Ovary (tissue), 7 donors: ENCODE measurements at regions not wholly inside any gene's neighbourhood (a gene's known extent, or its start where the extent isn't known, plus 50 kb on each side); places are given as distances from the start of the nearest gene placed in this dataset.
"Not testable (repeated sequence)": the region's sequence is repeated elsewhere in the genome, so short reads cannot be mapped to it uniquely, and the experiment has no call there.

Source experiments
- DNase-seq, 5 donors: peaks; one replicate each; pipeline ENCODE4 v3.0.0-alpha.2; 2019 to 2020
- H3K27ac ChIP-seq, 2 donors: fragments of 200-600 bp; one replicate each; pipeline versions ENCODE4 v1.5.1 to v1.8.0; 2019 to 2022
- H3K27me3 ChIP-seq: fragments of 200-600 bp; one replicate; pipeline ENCODE4 v1.8.0; 2022
- H3K36me3 ChIP-seq: fragments of 200-600 bp; sonication (generic); one replicate; pipeline ENCODE4 v1.5.1; 2019
- H3K4me1 ChIP-seq: one replicate; pipeline ENCODE4 v1.8.1; 2013; ENCODE audit warnings: mild to moderate bottlenecking, moderate library complexity; ENCODE audit not compliant: insufficient read depth
- H3K4me3 ChIP-seq: fragments of 200-600 bp; sonication (generic); one replicate; pipeline ENCODE4 v1.5.1; 2017
- H3K9me3 ChIP-seq, 2 donors: fragments of 200-600 bp in 1 of 2; sonication (generic) in 1 of 2; one replicate each; pipeline versions ENCODE4 v1.5.1 to v1.8.1; 2013 to 2019; ENCODE audit warnings: mild to moderate bottlenecking in 1 of 2, moderate library complexity in 1 of 2
- WGBS, 3 donors: extraction: QIAGEN DNeasy Blood & Tissue Kit in 1 of 3; methylation state at CpG; one replicate each; pipeline versions ENCODE4 v1.1.5 to v1.1.7; 2013 to 2017; 5-methylcytosine and 5-hydroxymethylcytosine counted together
- intact Hi-C, 4 donors: fragments of 100-400 bp; cut with DNase I; formaldehyde crosslinking; loops; one replicate each; pipeline versions ENCODE4 v1.11.0 to v1.15.1; 2022 to 2023
- donor health status: DM: no; HTN: no; CAD: no; lungs with moderate emphysema.
- donor health status: DM: no; HTN: no; CAD: no.
- donor health status: Bipolar disorder and iron deficiency.
- donor health status: DM: no; HTN: no; CAD: no.
- donor health status: DM: yes; HTN: yes; CAD: no.

- intact Hi-C loops, H3K27ac ChIP-seq, H3K4me1 ChIP-seq, H3K36me3 ChIP-seq, H3K27me3 ChIP-seq, H3K9me3 ChIP-seq, DNase-seq: not testable (repeated sequence)
- H3K4me3 ChIP-seq, result peak overlapping the region; percentile 16
- 11 to 27% (median 14%) methylated on average over 4 of the region's 4 CpGs for WGBS, 3 donors
Observed at GRCh38 chr7:76912011-76912814, 119.9 kb downstream of the SPDYE17 start.

- H3K4me3 ChIP-seq, H3K36me3 ChIP-seq, H3K27me3 ChIP-seq, H3K9me3 ChIP-seq, DNase-seq, intact Hi-C loops, H3K27ac ChIP-seq, H3K4me1 ChIP-seq: not testable (repeated sequence)
- 100% methylated on average over 1 of the region's 1 CpG; no CpG with 5 or more reads in 2 of the 3 donors for WGBS, 3 donors
Observed at GRCh38 chr7:76904688-76905087, 127.5 kb downstream of the SPDYE17 start.

GRCh38 chr7:76901944-76902710 is 130.0 kb downstream of the SPDYE17 start:
- not testable (repeated sequence) for H3K27me3 ChIP-seq, H3K36me3 ChIP-seq
- 85 to 89% (median 87%) methylated on average over 6 of the region's 6 CpGs for WGBS, 3 donors

GRCh38 chr7:76898807-76899206 is 133.4 kb downstream of the SPDYE17 start:
- H3K4me3 ChIP-seq, H3K27me3 ChIP-seq, DNase-seq, H3K4me1 ChIP-seq, H3K36me3 ChIP-seq, H3K9me3 ChIP-seq, intact Hi-C loops, H3K27ac ChIP-seq: not testable (repeated sequence)
- 91 to 95% (median 92%) methylated on average over 5 of the region's 5 CpGs for WGBS, 3 donors

More at GRCh38 chr7:76901944-76902710, 130.0 kb downstream of the SPDYE17 start:
- H3K9me3 ChIP-seq, H3K4me3 ChIP-seq, DNase-seq, intact Hi-C loops, H3K4me1 ChIP-seq, H3K27ac ChIP-seq: not testable (repeated sequence)

- H3K27me3 ChIP-seq, intact Hi-C loops, H3K36me3 ChIP-seq, H3K9me3 ChIP-seq, H3K27ac ChIP-seq, H3K4me3 ChIP-seq, DNase-seq, H3K4me1 ChIP-seq: not testable (repeated sequence)
- WGBS, 3 donors, result 45 to 61% (median 56%) methylated on average over 2 of the region's 2 CpGs
Observed at GRCh38 chr7:76897007-76897406, 135.2 kb downstream of the SPDYE17 start.

GRCh38 chr7:76895696-76896095 is 136.5 kb downstream of the SPDYE17 start:
- H3K4me1 ChIP-seq, H3K4me3 ChIP-seq, H3K27ac ChIP-seq, intact Hi-C loops, DNase-seq, H3K9me3 ChIP-seq, H3K36me3 ChIP-seq, H3K27me3 ChIP-seq: not testable (repeated sequence)
- whole genome bisulfite sequencing, 3 donors, result 73 to 82% (median 80%) methylated on average over 4 of the region's 4 CpGs

- H3K36me3 ChIP-seq, H3K9me3 ChIP-seq, H3K27me3 ChIP-seq, intact Hi-C loops, H3K27ac ChIP-seq, H3K4me3 ChIP-seq, DNase-seq, H3K4me1 ChIP-seq: not testable (repeated sequence)
- WGBS, 3 donors, result 14 to 34% (median 24%) methylated on average over 1 of the region's 1 CpG
Observed at GRCh38 chr7:76891771-76892170, 140.4 kb downstream of the SPDYE17 start.

GRCh38 chr7:76879733-76880288 is 152.3 kb downstream of the SPDYE17 start:
- H3K9me3 ChIP-seq, DNase-seq, H3K27me3 ChIP-seq, H3K4me1 ChIP-seq, H3K27ac ChIP-seq, intact Hi-C loops, H3K4me3 ChIP-seq, H3K36me3 ChIP-seq: not testable (repeated sequence)
- WGBS, 3 donors, result 79 to 91% (median 86%) methylated on average over 5 to 7 of the region's 7 CpGs

- H3K27ac ChIP-seq, H3K4me1 ChIP-seq, DNase-seq, H3K27me3 ChIP-seq, H3K4me3 ChIP-seq, H3K36me3 ChIP-seq, H3K9me3 ChIP-seq, intact Hi-C loops: not testable (repeated sequence)
Observed at GRCh38 chr7:76875760-76876159, 156.4 kb downstream of the SPDYE17 start.

- H3K36me3 ChIP-seq, H3K4me3 ChIP-seq, H3K27ac ChIP-seq, DNase-seq, H3K27me3 ChIP-seq, H3K4me1 ChIP-seq, H3K9me3 ChIP-seq, intact Hi-C loops: not testable (repeated sequence)
- 0 to 25% (median 8%) methylated on average over 1 of the region's 1 CpG for WGBS, 3 donors
Observed at GRCh38 chr7:76870504-76870808, 161.7 kb downstream of the SPDYE17 start.

GRCh38 chr7:76867364-76867889 is 164.7 kb downstream of the SPDYE17 start:
- H3K27me3 ChIP-seq, H3K4me3 ChIP-seq, H3K9me3 ChIP-seq, DNase-seq, H3K4me1 ChIP-seq, H3K27ac ChIP-seq, H3K36me3 ChIP-seq, intact Hi-C loops: not testable (repeated sequence)
- 4 to 14% (median 13%) methylated on average over 3 to 4 of the region's 4 CpGs for WGBS, 3 donors
